ENCODE measurements at regions not wholly inside any gene's neighbourhood (a gene's known extent, or its start where the extent isn't known, plus 50 kb on each side); places are given as distances from the start of the nearest gene placed in this dataset.
"Not testable (repeated sequence)": the region's sequence is repeated elsewhere in the genome, so short reads cannot be mapped to it uniquely, and the experiment has no call there.

- H3K27me3 Mint-ChIP-seq (ENCODE audit: unreplicated experiment), result no peaks in the 10 kb centered on the region
- peaks cover 37% of the 10 kb centered on the region for H3K4me1 Mint-ChIP-seq (ENCODE audit: unreplicated experiment)
- H3K36me3 Mint-ChIP-seq (ENCODE audit: unreplicated experiment), result no peaks in the 10 kb centered on the region
- DNase-seq (ENCODE audit: extremely low spot score, unreplicated experiment), result peak; percentile 92
- H3K9me3 Mint-ChIP-seq (ENCODE audit: unreplicated experiment), result no peaks in the 10 kb centered on the region
- peak overlapping the region; percentile 98 for H3K27ac Mint-ChIP-seq (ENCODE audit: unreplicated experiment)
- H3K4me3 Mint-ChIP-seq (ENCODE audit: unreplicated experiment), result peak overlapping the region; percentile 85
- no peak for TF ChIP-seq CTCF (IDR thresholded peaks at IDR 0.05)
These were observed 63.4 kb upstream of the ABCA1 start for GRCh38 chr9:104991144-104991953.

GRCh38 chr9:104992659-104993058 is 64.7 kb upstream of the ABCA1 start:
- Mint-ChIP-seq H3K36me3 (ENCODE audit: unreplicated experiment) (no peaks in the 10 kb centered on the region), H3K27me3 (ENCODE audit: unreplicated experiment) (no peaks in the 10 kb centered on the region), H3K9me3 (ENCODE audit: unreplicated experiment) (no peaks in the 10 kb centered on the region), H3K4me1 (ENCODE audit: unreplicated experiment) (peaks cover 43% of the 10 kb centered on the region), H3K4me3 (ENCODE audit: unreplicated experiment) (peak overlapping the region; percentile 45), H3K27ac (ENCODE audit: unreplicated experiment) (peak overlapping the region; percentile 98)
- no peak for TF ChIP-seq CTCF (IDR thresholded peaks at IDR 0.05)
- no peak for DNase-seq (ENCODE audit: extremely low spot score, unreplicated experiment)

GRCh38 chr9:104993291-104993963 is 65.5 kb upstream of the ABCA1 start:
- Mint-ChIP-seq H3K36me3 (ENCODE audit: unreplicated experiment) (no peaks in the 10 kb centered on the region), H3K27me3 (ENCODE audit: unreplicated experiment) (no peaks in the 10 kb centered on the region), H3K9me3 (ENCODE audit: unreplicated experiment) (no peaks in the 10 kb centered on the region), H3K27ac (ENCODE audit: unreplicated experiment) (peak overlapping the region; percentile 98), H3K4me3 (ENCODE audit: unreplicated experiment) (no peak overlapping the region), H3K4me1 (ENCODE audit: unreplicated experiment) (peaks cover 49% of the 10 kb centered on the region)
- DNase-seq (ENCODE audit: extremely low spot score, unreplicated experiment), result no peak
- TF ChIP-seq CTCF (IDR thresholded peaks at IDR 0.05), result no peak

GRCh38 chr9:104997536-104997935 is 69.6 kb upstream of the ABCA1 start:
- TF ChIP-seq CTCF (IDR thresholded peaks at IDR 0.05), result no peak
- H3K27me3 Mint-ChIP-seq (ENCODE audit: unreplicated experiment), result no peaks in the 10 kb centered on the region
- H3K9me3 Mint-ChIP-seq (ENCODE audit: unreplicated experiment), result no peaks in the 10 kb centered on the region
- no peak for DNase-seq (ENCODE audit: extremely low spot score, unreplicated experiment)
- H3K4me1 Mint-ChIP-seq (ENCODE audit: unreplicated experiment), result peaks cover 29% of the 10 kb centered on the region
- no peak overlapping the region for H3K4me3 Mint-ChIP-seq (ENCODE audit: unreplicated experiment)
- no peaks in the 10 kb centered on the region for H3K36me3 Mint-ChIP-seq (ENCODE audit: unreplicated experiment)
- H3K27ac Mint-ChIP-seq (ENCODE audit: unreplicated experiment), result peak overlapping the region; percentile 21

- Mint-ChIP-seq H3K9me3 (ENCODE audit: unreplicated experiment) (no peaks in the 10 kb centered on the region), H3K4me1 (ENCODE audit: unreplicated experiment) (peaks cover 13% of the 10 kb centered on the region), H3K4me3 (ENCODE audit: unreplicated experiment) (no peak overlapping the region), H3K36me3 (ENCODE audit: unreplicated experiment) (no peaks in the 10 kb centered on the region), H3K27me3 (ENCODE audit: unreplicated experiment) (no peaks in the 10 kb centered on the region), H3K27ac (ENCODE audit: unreplicated experiment) (no peak overlapping the region)
- DNase-seq (ENCODE audit: extremely low spot score, unreplicated experiment), result no peak
- no peak for TF ChIP-seq CTCF (IDR thresholded peaks at IDR 0.05)
These were observed 71.2 kb upstream of the ABCA1 start for GRCh38 chr9:104999136-104999535.

GRCh38 chr9:105000529-105000928 is 72.6 kb upstream of the ABCA1 start:
- not testable (repeated sequence) for H3K36me3 Mint-ChIP-seq (ENCODE audit: unreplicated experiment); H3K4me3 Mint-ChIP-seq (ENCODE audit: unreplicated experiment); DNase-seq (ENCODE audit: extremely low spot score, unreplicated experiment); H3K27me3 Mint-ChIP-seq (ENCODE audit: unreplicated experiment); H3K9me3 Mint-ChIP-seq (ENCODE audit: unreplicated experiment); H3K27ac Mint-ChIP-seq (ENCODE audit: unreplicated experiment)
- peaks cover 13% of the 10 kb centered on the region for H3K4me1 Mint-ChIP-seq (ENCODE audit: unreplicated experiment)
